Eye (tissue), 1 donor: ENCODE measurements at regions not wholly inside any gene's neighbourhood (a gene's known extent, or its start where the extent isn't known, plus 50 kb on each side); places are given as distances from the start of the nearest gene placed in this dataset.

ENCODE experiments used
- DNase-seq: peaks from one replicate; pipeline ENCODE4 v3.0.0-alpha.2; 2015

- DNase-seq: no peak
Measured at GRCh38 chr3:117264204-117264994, 554.8 kb downstream of the TUSC7 start.

- DNase-seq: no peak
Measured at GRCh38 chr3:117266806-117267205, 557.2 kb downstream of the TUSC7 start.

GRCh38 chr3:117268318-117268717 lies 558.7 kb downstream of the TUSC7 start:
- no peak for DNase-seq

GRCh38 chr3:117272274-117272673 lies 562.7 kb downstream of the TUSC7 start:
- DNase-seq: no peak

- DNase-seq: no peak
Measured at GRCh38 chr3:117272876-117273523, 563.4 kb downstream of the TUSC7 start.

- no peak for DNase-seq
Measured at GRCh38 chr3:117277816-117278215, 568.2 kb downstream of the TUSC7 start.

- no peak for DNase-seq
Measured at GRCh38 chr3:117278424-117279190, 569.0 kb downstream of the TUSC7 start.

- DNase-seq: no peak
Measured at GRCh38 chr3:117281371-117281770, 571.8 kb downstream of the TUSC7 start.

- DNase-seq: peak; percentile 83
Measured at GRCh38 chr3:117282566-117282965, 573.0 kb downstream of the TUSC7 start.

GRCh38 chr3:117285737-117286136 lies 576.2 kb downstream of the TUSC7 start:
- no peak for DNase-seq

- DNase-seq: no peak
Measured at GRCh38 chr3:117286488-117286887, 576.9 kb downstream of the TUSC7 start.

- DNase-seq: no peak
Measured at GRCh38 chr3:117287602-117288001, 578.0 kb downstream of the TUSC7 start.

GRCh38 chr3:117291476-117291875 lies 581.9 kb downstream of the TUSC7 start:
- no peak for DNase-seq

GRCh38 chr3:117297065-117297464 lies 587.5 kb downstream of the TUSC7 start:
- DNase-seq: no peak

- DNase-seq: no peak
Measured at GRCh38 chr3:117297541-117297940, 588.0 kb downstream of the TUSC7 start.

GRCh38 chr3:117298273-117298672 lies 588.7 kb downstream of the TUSC7 start:
- no peak for DNase-seq

GRCh38 chr3:117302428-117302827 lies 592.8 kb downstream of the TUSC7 start:
- no peak for DNase-seq

GRCh38 chr3:117303443-117303842 lies 593.9 kb downstream of the TUSC7 start:
- no peak for DNase-seq

GRCh38 chr3:117304681-117305080 lies 595.1 kb downstream of the TUSC7 start:
- no peak for DNase-seq

- peak; percentile 38 for DNase-seq
Measured at GRCh38 chr3:117305681-117306080, 596.1 kb downstream of the TUSC7 start.

- DNase-seq: no peak
Measured at GRCh38 chr3:117306299-117306698, 596.7 kb downstream of the TUSC7 start.

- DNase-seq: no peak
Measured at GRCh38 chr3:117308353-117308752, 598.8 kb downstream of the TUSC7 start.

GRCh38 chr3:117308756-117309155 lies 599.2 kb downstream of the TUSC7 start:
- peak; percentile 24 for DNase-seq

GRCh38 chr3:117310536-117310935 lies 601.0 kb downstream of the TUSC7 start:
- no peak for DNase-seq
